Kidney epithelial cell (primary cell): ENCODE measurements at regions not wholly inside any gene's neighbourhood (a gene's known extent, or its start where the extent isn't known, plus 50 kb on each side); places are given as distances from the start of the nearest gene placed in this dataset.

Experiments used
- DNase-seq: peaks from one replicate; pipeline ENCODE4 v3.0.0-alpha.2; 2010; ENCODE audit warnings: low read depth
- H3K27me3 ChIP-seq: 2 replicates; pipeline ENCODE4 v1.6.0; 2011; ENCODE audit warnings: low read length; ENCODE audit not compliant: control insufficient read depth, insufficient read depth
- H3K36me3 ChIP-seq: 2 replicates; pipeline ENCODE4 v1.5.1; 2011; ENCODE audit warnings: low read length; ENCODE audit not compliant: control insufficient read depth, insufficient read depth
- H3K4me3 ChIP-seq: 2 replicates; pipeline ENCODE4 v1.5.1; 2011; ENCODE audit warnings: low read depth, mild to moderate bottlenecking, control low read depth, low read length
- CTCF ChIP-seq: IDR thresholded peaks from 2 replicates; pipeline ENCODE4 v1.5.1; 2011; ENCODE audit warnings: mild to moderate bottlenecking, moderate library complexity, low read length, control low read depth, inconsistent platforms; ENCODE audit not compliant: insufficient read depth, poor library complexity, severe bottlenecking

- no peak for TF ChIP-seq CTCF
- DNase-seq = no peak
- Histone ChIP-seq H3K4me3 (no peak overlapping the region), H3K36me3 (no peaks in the 10 kb centered on the region), H3K27me3 (no peaks in the 10 kb centered on the region)
These were observed 116.0 kb upstream of the PELI1 start for GRCh38 chr2:64260093-64260803.

DNA sequence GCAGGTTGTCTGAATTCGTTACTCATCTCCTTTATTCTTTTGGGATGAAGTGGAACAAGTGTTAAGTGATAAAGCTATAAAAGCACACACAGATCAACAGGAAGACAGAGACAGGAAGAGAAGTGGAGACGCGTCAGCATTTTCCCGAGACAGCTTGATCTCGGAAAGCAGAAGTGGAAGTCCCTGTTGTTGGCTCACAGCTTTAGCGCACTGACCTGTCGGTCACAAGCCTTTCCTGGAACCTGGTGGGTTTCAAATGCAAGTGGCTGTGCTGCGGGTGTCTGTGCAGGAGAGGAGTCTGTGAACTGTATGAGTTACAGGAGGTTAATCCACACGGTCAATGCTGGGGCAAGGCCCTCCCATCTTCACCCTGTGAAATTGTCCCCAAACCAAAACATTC lies 116.6 kb upstream of the PELI1 start:
- Histone ChIP-seq H3K4me3 (no peak overlapping the region), H3K36me3 (no peaks in the 10 kb centered on the region), H3K27me3 (no peaks in the 10 kb centered on the region)
- TF ChIP-seq CTCF = no peak
- DNase-seq = no peak

- DNase-seq = no peak
These were observed 117.9 kb upstream of the PELI1 start for GRCh38 chr2:64262071-64262470.

GRCh38 chr2:64262816-64263215 lies 118.6 kb upstream of the PELI1 start:
- H3K36me3 ChIP-seq = no peaks in the 10 kb centered on the region
- no peaks in the 10 kb centered on the region for H3K27me3 ChIP-seq
- no peak for TF ChIP-seq CTCF
- H3K4me3 ChIP-seq = no peak overlapping the region
- no peak for DNase-seq

More at GRCh38 chr2:64262071-64262470, 117.9 kb upstream of the PELI1 start:
- H3K27me3 ChIP-seq = no peaks in the 10 kb centered on the region
- no peaks in the 10 kb centered on the region for H3K36me3 ChIP-seq
- no peak overlapping the region for H3K4me3 ChIP-seq
- TF ChIP-seq CTCF = no peak

- Histone ChIP-seq H3K4me3 (no peak overlapping the region), H3K27me3 (no peaks in the 10 kb centered on the region), H3K36me3 (no peaks in the 10 kb centered on the region)
- TF ChIP-seq CTCF = no peak
- DNase-seq = peak; percentile 80
These were observed 119.1 kb upstream of the PELI1 start for GRCh38 chr2:64263315-64263714.

DNA sequence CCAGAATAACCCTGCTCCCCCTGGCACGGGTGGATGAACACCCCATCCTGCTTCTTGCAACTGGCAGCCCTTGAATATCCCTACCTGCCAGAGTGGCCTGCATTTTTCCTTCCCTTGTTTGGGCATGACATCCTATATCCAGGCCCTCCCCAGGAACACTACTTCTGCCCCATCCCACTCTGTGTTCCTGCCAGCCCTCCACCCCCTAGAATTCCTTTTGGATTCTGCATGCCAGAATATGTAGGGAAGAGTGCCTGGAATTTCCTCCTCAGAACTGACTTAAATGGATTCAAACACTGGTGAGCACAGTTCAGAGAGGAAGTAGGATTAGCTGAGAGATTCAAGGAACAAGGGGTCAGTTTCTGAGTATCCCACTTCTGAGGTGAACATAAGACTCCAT lies 123.5 kb upstream of the PELI1 start:
- H3K4me3 ChIP-seq = no peak overlapping the region
- no peaks in the 10 kb centered on the region for H3K27me3 ChIP-seq
- DNase-seq = no peak
- no peak for TF ChIP-seq CTCF
- no peaks in the 10 kb centered on the region for H3K36me3 ChIP-seq
